ENCODE measurements at regions not wholly inside any gene's neighbourhood (a gene's known extent, or its start where the extent isn't known, plus 50 kb on each side); places are given as distances from the start of the nearest gene placed in this dataset.

DNA sequence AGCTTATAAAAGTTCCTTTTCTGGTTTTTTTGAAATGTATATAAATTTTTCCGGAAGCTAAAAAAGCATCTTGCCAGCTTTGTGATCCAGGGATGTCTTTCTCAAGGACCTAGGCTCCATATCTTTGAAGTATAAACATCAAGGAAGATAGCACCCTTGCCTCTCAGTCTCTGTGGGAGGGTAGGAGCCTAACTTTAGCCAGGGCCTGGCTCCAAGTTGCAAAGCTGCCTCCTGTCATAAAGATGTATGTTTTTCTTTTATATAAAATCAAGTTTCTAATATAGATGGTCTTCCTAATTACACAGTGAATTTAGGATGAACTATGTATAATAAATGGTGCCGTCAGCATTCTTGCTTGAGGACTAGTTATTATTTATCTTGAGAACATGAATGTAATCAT, 612.6 kb upstream of the USP15 start:
- H2AFZ ChIP-seq (ENCODE audit: low read length) = no peak overlapping the region
- H3K4me3 ChIP-seq (ENCODE audit: low read depth, low read length, poor library complexity, severe bottlenecking) = no peak overlapping the region
- H3K9me2 ChIP-seq (ENCODE audit: insufficient read depth, low read length) = no peaks in the 10 kb centered on the region
- no peaks in the 10 kb centered on the region for H3K36me3 ChIP-seq (ENCODE audit: insufficient read depth, low read length)
- intact Hi-C loops (cut with micrococcal nuclease; ENCODE audit: unreplicated experiment) = no loop called here
- ChIA-PET CTCF (ENCODE audit: unreplicated experiment) (no interaction called here), POLR2A (no interaction called here)
- H3K79me2 ChIP-seq (ENCODE audit: insufficient read depth, low read depth, low read length) = no peaks in the 10 kb centered on the region
- TF ChIP-seq, protein P1, sequence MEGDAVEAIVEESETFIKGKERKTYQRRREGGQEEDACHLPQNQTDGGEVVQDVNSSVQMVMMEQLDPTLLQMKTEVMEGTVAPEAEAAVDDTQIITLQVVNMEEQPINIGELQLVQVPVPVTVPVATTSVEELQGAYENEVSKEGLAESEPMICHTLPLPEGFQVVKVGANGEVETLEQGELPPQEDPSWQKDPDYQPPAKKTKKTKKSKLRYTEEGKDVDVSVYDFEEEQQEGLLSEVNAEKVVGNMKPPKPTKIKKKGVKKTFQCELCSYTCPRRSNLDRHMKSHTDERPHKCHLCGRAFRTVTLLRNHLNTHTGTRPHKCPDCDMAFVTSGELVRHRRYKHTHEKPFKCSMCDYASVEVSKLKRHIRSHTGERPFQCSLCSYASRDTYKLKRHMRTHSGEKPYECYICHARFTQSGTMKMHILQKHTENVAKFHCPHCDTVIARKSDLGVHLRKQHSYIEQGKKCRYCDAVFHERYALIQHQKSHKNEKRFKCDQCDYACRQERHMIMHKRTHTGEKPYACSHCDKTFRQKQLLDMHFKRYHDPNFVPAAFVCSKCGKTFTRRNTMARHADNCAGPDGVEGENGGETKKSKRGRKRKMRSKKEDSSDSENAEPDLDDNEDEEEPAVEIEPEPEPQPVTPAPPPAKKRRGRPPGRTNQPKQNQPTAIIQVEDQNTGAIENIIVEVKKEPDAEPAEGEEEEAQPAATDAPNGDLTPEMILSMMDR (conservative IDR thresholded peaks at IDR 0.05; ENCODE audit: low read length) = no peak
- no peak for TF ChIP-seq EZH2phosphoT487 (IDR thresholded peaks at IDR 0.05; ENCODE audit: borderline replicate concordance, low read depth, low read length)
- BruUV-seq (replicated peaks) = no TSS peak
- H3K4me2 ChIP-seq (ENCODE audit: low read length) = no peak overlapping the region
- no peak overlapping the region for H3K27ac ChIP-seq (ENCODE audit: low read depth, low read length, poor library complexity, severe bottlenecking)
- no peaks in the 10 kb centered on the region for H3K9me3 ChIP-seq (ENCODE audit: low read length)
- no peaks in the 10 kb centered on the region for H4K20me1 ChIP-seq (ENCODE audit: insufficient read depth, low read length)
- no peak for DNase-seq (ENCODE audit: low spot score)
- no peaks in the 10 kb centered on the region for H3K4me1 ChIP-seq (ENCODE audit: insufficient read depth, low read length, poor library complexity, severe bottlenecking)

DNA sequence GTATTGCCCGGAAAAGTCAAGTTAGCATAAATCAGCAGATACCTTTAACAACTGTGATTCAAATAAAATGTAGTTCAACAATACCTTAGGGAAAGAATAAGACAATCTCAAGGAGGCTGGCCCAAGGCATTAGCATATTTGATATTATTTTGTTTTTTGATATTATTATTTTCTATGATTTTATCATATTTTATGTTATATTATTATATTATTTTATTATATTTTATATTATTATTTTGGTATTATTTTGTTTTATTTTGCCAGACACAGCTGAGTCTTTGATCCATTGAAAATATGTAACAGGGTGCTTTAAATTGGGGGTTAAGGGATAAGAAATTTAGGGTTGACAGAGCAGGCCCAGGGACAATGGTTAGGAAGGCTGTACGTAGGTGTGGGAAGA, 607.9 kb upstream of the USP15 start:
- Histone ChIP-seq H3K27ac (ENCODE audit: low read depth, low read length, poor library complexity, severe bottlenecking) (no peak overlapping the region), H3K4me2 (ENCODE audit: low read length) (no peak overlapping the region), H4K20me1 (ENCODE audit: insufficient read depth, low read length) (no peaks in the 10 kb centered on the region), H3K9me2 (ENCODE audit: insufficient read depth, low read length) (no peaks in the 10 kb centered on the region), H2AFZ (ENCODE audit: low read length) (no peak overlapping the region), H3K79me2 (ENCODE audit: insufficient read depth, low read depth, low read length) (no peaks in the 10 kb centered on the region), H3K4me1 (ENCODE audit: insufficient read depth, low read length, poor library complexity, severe bottlenecking) (no peaks in the 10 kb centered on the region), H3K36me3 (ENCODE audit: insufficient read depth, low read length) (no peaks in the 10 kb centered on the region), H3K4me3 (ENCODE audit: low read depth, low read length, poor library complexity, severe bottlenecking) (no peak overlapping the region), H3K9me3 (ENCODE audit: low read length) (no peaks in the 10 kb centered on the region)
- DNase-seq (ENCODE audit: low spot score) = no peak
- ChIA-PET POLR2A (no interaction called here), CTCF (ENCODE audit: unreplicated experiment) (no interaction called here)
- intact Hi-C loops (cut with micrococcal nuclease; ENCODE audit: unreplicated experiment) = no loop called here
- no peak for TF ChIP-seq EZH2phosphoT487 (IDR thresholded peaks at IDR 0.05; ENCODE audit: borderline replicate concordance, low read depth, low read length)
- TF ChIP-seq, protein P1 (conservative IDR thresholded peaks at IDR 0.05; ENCODE audit: low read length) = no peak
- no TSS peak for BruUV-seq (replicated peaks)

DNA sequence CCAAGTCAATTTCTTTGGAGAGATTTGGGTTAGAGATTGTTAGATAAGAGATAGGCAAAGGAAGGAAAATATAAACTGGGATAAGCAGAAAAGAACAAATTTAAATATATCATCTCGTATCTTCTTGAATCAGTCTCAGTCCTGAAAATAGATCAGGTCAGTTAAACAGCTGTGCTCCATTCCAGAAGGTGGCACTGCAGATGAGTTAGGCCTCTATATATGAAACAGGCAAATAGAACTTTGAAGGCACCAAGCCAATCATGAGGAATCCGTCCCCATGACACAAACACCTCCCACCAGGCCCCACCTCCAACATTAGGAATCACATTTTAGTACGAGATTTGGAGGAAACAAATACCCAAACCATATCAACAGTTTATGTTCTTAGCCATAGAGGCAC, 605.5 kb upstream of the USP15 start:
- Histone ChIP-seq H3K79me2 (ENCODE audit: insufficient read depth, low read depth, low read length) (no peaks in the 10 kb centered on the region), H4K20me1 (ENCODE audit: insufficient read depth, low read length) (no peaks in the 10 kb centered on the region), H3K9me2 (ENCODE audit: insufficient read depth, low read length) (no peaks in the 10 kb centered on the region), H3K36me3 (ENCODE audit: insufficient read depth, low read length) (no peaks in the 10 kb centered on the region), H3K4me1 (ENCODE audit: insufficient read depth, low read length, poor library complexity, severe bottlenecking) (no peaks in the 10 kb centered on the region), H3K4me2 (ENCODE audit: low read length) (no peak overlapping the region), H3K9me3 (ENCODE audit: low read length) (no peaks in the 10 kb centered on the region), H2AFZ (ENCODE audit: low read length) (no peak overlapping the region), H3K27ac (ENCODE audit: low read depth, low read length, poor library complexity, severe bottlenecking) (no peak overlapping the region), H3K4me3 (ENCODE audit: low read depth, low read length, poor library complexity, severe bottlenecking) (no peak overlapping the region)
- ChIA-PET POLR2A (no interaction called here), CTCF (ENCODE audit: unreplicated experiment) (no interaction called here)
- DNase-seq (ENCODE audit: low spot score) = peak; percentile 9
- BruUV-seq (replicated peaks) = no TSS peak
- no peak for TF ChIP-seq EZH2phosphoT487 (IDR thresholded peaks at IDR 0.05; ENCODE audit: borderline replicate concordance, low read depth, low read length)
- TF ChIP-seq, protein P1 (conservative IDR thresholded peaks at IDR 0.05; ENCODE audit: low read length) = peak; percentile 42; the same call in 1 of the 2 replicates
- intact Hi-C loops (cut with micrococcal nuclease; ENCODE audit: unreplicated experiment) = no loop called here

Data from OCI-LY7 (cell line).